Tibial artery (tissue), 4 donors: ENCODE measurements at regions not wholly inside any gene's neighbourhood (a gene's known extent, or its start where the extent isn't known, plus 50 kb on each side); places are given as distances from the start of the nearest gene placed in this dataset.

ENCODE experiments used
- DNase-seq, 2 donors: peaks; one replicate each; pipeline ENCODE4 v3.0.0-alpha.2; 2019
- H3K27ac ChIP-seq, 2 donors: fragments of 200-600 bp; sonication (generic) in 1 of 2; 1 replicate in 1 of 2; 2 replicates in 1 of 2; pipeline ENCODE4 v1.5.1; 2018 to 2019; ENCODE audit warnings: mild to moderate bottlenecking in 1 of 2
- H3K27me3 ChIP-seq, 2 donors: fragments of 200-600 bp; sonication (generic) in 1 of 2; one replicate each; pipeline versions ENCODE4 v1.5.1 to v1.6.0; 2016 to 2019
- H3K36me3 ChIP-seq, 3 donors: fragments of 200-600 bp; sonication (generic) in 2 of 3; one replicate each; pipeline ENCODE4 v1.5.1; 2016 to 2019; ENCODE audit warnings: mild to moderate bottlenecking in 2 of 3
- H3K4me1 ChIP-seq, 4 donors: fragments of 200-600 bp; sonication (generic) in 2 of 4; 1 replicate in 3 of 4; 2 replicates in 1 of 4; pipeline ENCODE4 v1.5.1; 2016 to 2019
- H3K4me3 ChIP-seq, 2 donors: fragments of 200-600 bp; sonication (generic) in 1 of 2; 1 replicate in 1 of 2; 2 replicates in 1 of 2; pipeline ENCODE4 v1.5.1; 2018 to 2019; ENCODE audit warnings: mild to moderate bottlenecking in 2 of 2
- H3K9me3 ChIP-seq, 3 donors: fragments of 200-600 bp; sonication (generic) in 1 of 3; one replicate each; pipeline ENCODE4 v1.5.1; 2016 to 2019
- CTCF ChIP-seq, 2 experiments: fragments of 200-600 bp in 1 of 2; fragments of 450-650 bp in 1 of 2; IDR thresholded peaks; one replicate each; pipeline ENCODE4 v1.5.1; 2017 to 2019; ENCODE audit warnings: antibody characterized with exemption in 2 of 2, mild to moderate bottlenecking in 1 of 2, moderate library complexity in 1 of 2
- intact Hi-C: fragments of 100-400 bp; cut with DNase I; formaldehyde crosslinking; loops from one replicate; pipeline ENCODE4 v1.15.0; 2023; ENCODE audit warnings: low total_unique reads

- DNase-seq = peak in 1 of 2 donors; percentile 15
- no peak overlapping the region for H3K4me3 ChIP-seq
- H3K4me1 ChIP-seq = peaks cover 0 to 16% (median 2%) of the 10 kb centered on the region in 4 donors
- H3K36me3 ChIP-seq = no peaks in the 10 kb centered on the region
- H3K9me3 ChIP-seq = no peaks in the 10 kb centered on the region
- no peak overlapping the region for H3K27ac ChIP-seq
- intact Hi-C loops = no loop called here
- no peak for TF ChIP-seq CTCF (IDR thresholded peaks at IDR 0.05)
- no peaks in the 10 kb centered on the region for H3K27me3 ChIP-seq
Measured at GRCh38 chr2:236632295-236633218, 62.9 kb downstream of the ACKR3 start.

GRCh38 chr2:236633219-236633570 is 63.6 kb downstream of the ACKR3 start:
- intact Hi-C loops = no loop called here
- peaks cover 0 to 16% (median 2%) of the 10 kb centered on the region in 4 donors for H3K4me1 ChIP-seq
- H3K27me3 ChIP-seq = no peaks in the 10 kb centered on the region
- no peak overlapping the region for H3K4me3 ChIP-seq
- peak in 1 of 2 donors; percentile 3 for DNase-seq
- no peaks in the 10 kb centered on the region for H3K9me3 ChIP-seq
- no peaks in the 10 kb centered on the region for H3K36me3 ChIP-seq
- no peak overlapping the region for H3K27ac ChIP-seq
- no peak for TF ChIP-seq CTCF (IDR thresholded peaks at IDR 0.05)

GRCh38 chr2:236633775-236634560 is 64.3 kb downstream of the ACKR3 start:
- peak in 1 of 2 donors; percentile 9 for DNase-seq
- H3K4me1 ChIP-seq = peaks cover 0 to 16% (median 2%) of the 10 kb centered on the region in 4 donors
- intact Hi-C loops = no loop called here
- H3K36me3 ChIP-seq = no peaks in the 10 kb centered on the region
- no peaks in the 10 kb centered on the region for H3K27me3 ChIP-seq
- H3K9me3 ChIP-seq = no peaks in the 10 kb centered on the region
- no peak for TF ChIP-seq CTCF (IDR thresholded peaks at IDR 0.05)
- H3K27ac ChIP-seq = no peak overlapping the region
- H3K4me3 ChIP-seq = no peak overlapping the region

- Histone ChIP-seq H3K4me1 (peaks cover 0 to 16% (median 1%) of the 10 kb centered on the region in 4 donors), H3K36me3 (no peaks in the 10 kb centered on the region), H3K9me3 (no peaks in the 10 kb centered on the region), H3K27ac (no peak overlapping the region), H3K27me3 (no peaks in the 10 kb centered on the region), H3K4me3 (no peak overlapping the region)
- peak; percentile 15 to 43 for DNase-seq
- intact Hi-C loops = loop anchor here (5.0 kb wide), 1 partner anchor 119 kb away; no protein-coding TSS in a partner anchor
- TF ChIP-seq CTCF (IDR thresholded peaks at IDR 0.05) = no peak
Measured at GRCh38 chr2:236636261-236636660, 66.6 kb downstream of the ACKR3 start.

GRCh38 chr2:236636714-236637470 is 67.3 kb downstream of the ACKR3 start:
- Histone ChIP-seq H3K9me3 (no peaks in the 10 kb centered on the region), H3K4me3 (no peak overlapping the region), H3K27ac (no peak overlapping the region), H3K36me3 (no peaks in the 10 kb centered on the region), H3K27me3 (no peaks in the 10 kb centered on the region), H3K4me1 (peaks cover 0 to 16% (median 3%) of the 10 kb centered on the region in 4 donors)
- intact Hi-C loops = loop anchor here (5.0 kb wide), 1 partner anchor 120 kb away; no protein-coding TSS in a partner anchor
- TF ChIP-seq CTCF (IDR thresholded peaks at IDR 0.05) = no peak
- peak; percentile 17 to 54 for DNase-seq
